Smooth muscle cell (in vitro differentiated cells): ENCODE measurements at regions not wholly inside any gene's neighbourhood (a gene's known extent, or its start where the extent isn't known, plus 50 kb on each side); places are given as distances from the start of the nearest gene placed in this dataset. TPM values are rescaled to one million over a fixed set of nuclear protein-coding genes. Genes with fewer than 3 reads are reported as not detected.

ENCODE experiments used
- small RNA-seq: library from RNA; depleted of rRNA; stranded (forward); fragments of <200 nt; gene quantifications from one replicate; pipeline ENCODE3, GENCODE V24; 2014

Small RNAs in the stretch of these regions (small RNA-seq; reads per million reads assigned to genes)
- gene AL365222.1 (not detected), gene RNU6-261P (not detected), gene RNU6-84P (not detected)
